Left cardiac atrium (tissue), 4 donors: ENCODE measurements at regions not wholly inside any gene's neighbourhood (a gene's known extent, or its start where the extent isn't known, plus 50 kb on each side); places are given as distances from the start of the nearest gene placed in this dataset.
A peak's percentile ranks its signal among the peaks of the same experiment; 100 is the strongest.

Experiments used
- ATAC-seq, 2 donors: fragments of 200-7000 bp; cut with Tn5 transposase; one replicate each; pipeline ENCODE4 v1.9.1; 2020; ENCODE audit warnings: mild to moderate bottlenecking in 2 of 2, moderate library complexity in 2 of 2
- DNase-seq: peaks from one replicate; pipeline ENCODE4 v3.0.0-alpha.2; 2020
- intact Hi-C, 2 donors: fragments of 100-400 bp; cut with DNase I; formaldehyde crosslinking; loops; one replicate each; pipeline versions ENCODE4 v1.14.1 to v1.15.1; 2022 to 2023
- donor health status: DM: no; HTN: yes; CAD: no.
- donor health status: DM: no; HTN: yes; CAD: no; lungs with severe emphysema.
- donor health status: DM: yes; HTN: yes; CAD: no.
- donor health status: Dilated cardiomyopathy.

- DNase-seq, result no peak
- intact Hi-C loops, result no loop called here
Observed at GRCh38 chr11:128407962-128408361, 179.4 kb downstream of the ETS1 start.

DNA sequence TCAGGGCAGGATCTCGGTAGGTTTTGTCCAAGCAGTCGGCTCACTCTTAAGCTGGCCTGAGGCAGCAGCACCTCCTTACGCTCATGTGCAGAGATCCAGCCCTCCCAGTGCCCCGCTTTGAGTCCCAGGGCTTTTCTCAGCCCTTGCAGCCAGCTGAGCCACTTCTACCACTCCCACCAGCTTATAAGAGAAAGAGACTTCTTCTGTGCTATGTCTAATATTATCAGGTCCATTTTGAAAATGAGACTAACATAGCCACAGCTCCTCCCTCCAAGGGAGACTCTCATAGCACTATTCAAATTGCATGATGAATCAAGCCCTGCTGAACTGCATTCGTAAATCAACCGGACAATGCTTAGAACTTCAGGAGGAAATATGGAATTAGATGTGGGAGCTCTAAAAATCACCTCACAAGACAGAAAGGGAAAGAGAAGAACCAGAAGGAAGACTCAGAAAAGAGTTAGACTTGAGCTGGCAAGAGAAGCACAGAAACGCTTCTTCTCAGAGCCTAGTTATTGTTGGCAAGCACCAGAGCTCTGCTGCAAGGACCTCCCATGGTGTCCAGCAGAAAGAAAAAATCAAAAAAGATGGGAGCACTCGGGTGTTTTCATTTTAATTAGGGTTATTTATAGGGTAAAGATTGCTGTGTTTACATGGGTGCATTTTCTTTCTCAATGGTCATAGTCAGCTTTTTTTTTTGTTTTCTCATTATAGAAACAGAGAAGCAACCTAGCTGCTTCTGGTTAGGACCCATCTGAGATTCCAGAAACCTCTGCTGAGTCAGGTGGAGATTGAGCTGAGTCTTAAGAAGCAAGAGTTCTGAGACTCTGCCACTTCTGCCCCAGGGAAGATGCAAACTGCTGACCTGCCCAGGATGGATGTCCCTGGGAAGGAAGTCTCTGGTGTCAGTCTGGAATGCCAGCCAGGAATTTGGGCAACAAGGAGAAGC is 181.4 kb downstream of the ETS1 start:
- peak in 1 of 2 donors; percentile 42 for ATAC-seq
- intact Hi-C loops, result no loop called here

More at GRCh38 chr11:128407962-128408361, 179.4 kb downstream of the ETS1 start:
- ATAC-seq, result no peak

GRCh38 chr11:128405112-128405511 is 182.2 kb downstream of the ETS1 start:
- DNase-seq (no peak), ATAC-seq (no peak)
- intact Hi-C loops, result no loop called here

More for the DNA sequence above, 181.4 kb downstream of the ETS1 start:
- no peak for DNase-seq

- DNase-seq, result no peak
- ATAC-seq, result no peak
- intact Hi-C loops, result no loop called here
Observed at GRCh38 chr11:128404437-128404836, 182.9 kb downstream of the ETS1 start.

- intact Hi-C loops, result no loop called here
- ATAC-seq, result no peak
- DNase-seq, result no peak
Observed at GRCh38 chr11:128400382-128401203, 186.8 kb downstream of the ETS1 start.

GRCh38 chr11:128399251-128400121 is 187.9 kb downstream of the ETS1 start:
- no peak for ATAC-seq
- intact Hi-C loops, result no loop called here
- DNase-seq, result no peak

GRCh38 chr11:128398517-128399250 is 188.7 kb downstream of the ETS1 start:
- ATAC-seq (no peak), DNase-seq (no peak)
- intact Hi-C loops, result no loop called here

DNA sequence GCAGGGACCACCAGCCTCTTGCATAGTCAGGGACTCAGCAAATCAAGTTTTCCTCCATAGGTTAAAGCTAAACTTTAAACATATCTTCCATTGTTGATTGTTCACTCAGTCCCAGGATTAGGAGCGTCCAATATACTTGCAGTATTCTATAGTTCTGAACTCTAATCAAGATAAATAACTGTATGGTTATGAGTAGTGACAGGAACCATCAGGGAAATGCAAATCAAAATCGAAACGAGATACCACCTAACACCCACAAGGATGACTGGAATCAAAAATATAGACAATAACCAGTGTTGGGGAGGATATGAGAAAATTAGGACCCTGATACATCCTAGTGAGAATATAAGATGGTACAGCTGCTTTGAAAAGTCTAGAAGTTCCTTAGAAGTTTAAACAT is 190.0 kb downstream of the ETS1 start:
- intact Hi-C loops, result no loop called here
- no peak for DNase-seq
- ATAC-seq, result no peak

GRCh38 chr11:128394431-128395089 is 192.8 kb downstream of the ETS1 start:
- ATAC-seq (peak in 1 of 2 donors; percentile 68), DNase-seq (peak; percentile 62)
- intact Hi-C loops, result no loop called here

GRCh38 chr11:128392259-128392658 is 195.1 kb downstream of the ETS1 start:
- no peak for DNase-seq
- intact Hi-C loops, result no loop called here
- ATAC-seq, result no peak

DNA sequence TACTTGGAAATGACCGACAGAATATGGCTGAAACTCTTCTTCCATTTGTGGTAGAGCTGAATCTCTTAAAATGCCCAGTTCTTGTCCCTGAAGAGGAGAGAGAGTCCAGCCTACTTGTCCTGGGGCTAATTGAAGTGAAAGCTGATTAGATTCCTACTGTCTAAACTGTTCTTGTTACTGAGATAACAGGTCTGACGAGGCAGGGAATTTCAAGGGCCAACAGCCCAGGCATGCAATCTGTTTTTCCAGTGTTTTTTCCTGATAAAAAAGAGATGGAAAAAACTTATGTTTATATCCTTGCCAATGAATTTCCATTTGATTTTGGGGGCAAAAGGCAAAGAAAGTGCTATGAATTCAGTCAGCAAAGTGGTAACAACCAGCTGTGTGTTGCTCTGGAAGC is 195.5 kb downstream of the ETS1 start:
- peak; percentile 42 to 69 for ATAC-seq
- DNase-seq, result no peak
- intact Hi-C loops, result no loop called here

DNA sequence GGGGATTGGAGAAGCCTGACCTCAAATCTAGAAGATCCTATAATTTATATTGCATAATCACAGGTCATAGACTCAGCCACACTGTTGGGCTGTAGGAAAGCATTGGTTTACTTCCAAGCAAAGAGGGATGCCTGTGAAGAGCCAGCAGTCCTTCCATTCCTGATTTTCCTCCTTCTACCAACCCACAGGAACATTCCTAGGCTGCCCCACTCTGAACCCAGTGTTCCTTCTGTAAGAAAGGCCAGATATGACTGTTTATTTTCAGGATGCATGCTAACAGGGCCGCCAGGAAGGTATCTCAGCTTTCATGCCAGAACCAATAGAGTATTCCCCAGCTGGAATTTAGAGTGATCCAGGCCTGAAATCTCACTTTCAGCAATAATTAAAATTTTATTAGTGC is 197.1 kb downstream of the ETS1 start:
- DNase-seq (no peak), ATAC-seq (no peak)
- intact Hi-C loops, result no loop called here

DNA sequence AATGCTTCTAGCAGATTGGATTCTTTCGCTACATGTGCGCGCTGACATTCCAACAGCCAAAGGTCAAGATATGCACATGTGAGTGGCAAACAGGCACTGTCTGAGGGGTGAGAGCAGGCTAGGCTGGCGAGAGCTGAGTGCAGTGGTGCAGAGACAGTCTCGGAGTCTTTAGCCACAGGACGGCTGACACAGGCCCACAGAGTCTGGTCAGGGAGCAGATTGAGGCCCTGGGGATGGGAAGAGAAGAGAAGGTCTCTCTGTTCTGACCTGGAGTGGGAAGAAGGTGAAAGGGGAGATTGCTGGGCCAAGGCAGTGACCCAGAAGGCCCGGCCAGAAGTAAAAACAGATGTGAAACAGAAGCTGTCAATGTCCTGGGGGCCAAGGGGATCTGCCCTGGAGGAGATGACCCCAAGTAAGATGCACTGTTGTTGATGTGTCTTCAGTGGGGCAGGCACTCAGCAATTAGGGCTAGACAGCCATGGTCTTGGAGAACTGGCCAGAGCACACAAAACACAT is 197.8 kb downstream of the ETS1 start:
- intact Hi-C loops, result no loop called here
- no peak for DNase-seq
- peak; percentile 58 to 72 for ATAC-seq

DNA sequence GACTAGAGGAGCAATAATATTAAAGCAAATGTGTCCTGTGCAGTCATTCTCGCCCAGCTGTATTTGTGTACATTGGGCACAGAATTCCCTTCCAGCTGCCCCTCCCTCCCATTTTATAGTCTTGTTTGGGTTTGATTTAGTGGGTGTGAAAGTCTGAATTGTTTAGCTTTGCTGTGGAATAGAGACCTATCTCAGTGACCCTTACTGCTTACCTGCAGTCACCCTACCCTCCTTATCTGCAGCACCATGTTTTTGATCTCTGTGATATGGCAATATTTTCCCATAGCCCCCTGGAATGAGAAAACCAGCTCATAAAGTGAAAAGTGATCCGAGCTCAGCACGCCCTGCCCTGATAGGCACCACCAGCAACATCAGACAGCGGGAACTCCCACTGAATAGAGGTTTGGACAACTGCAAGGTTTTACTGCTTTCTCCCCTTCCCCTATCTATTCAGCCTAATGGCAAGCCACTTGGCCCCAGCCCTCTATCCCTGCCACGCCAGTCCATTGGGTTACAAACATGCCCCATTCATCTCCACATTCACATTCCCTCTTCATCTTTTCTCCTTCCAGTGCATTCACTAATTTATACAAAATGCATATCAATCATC is 199.0 kb downstream of the ETS1 start:
- intact Hi-C loops, result no loop called here
- ATAC-seq, result no peak
- no peak for DNase-seq

GRCh38 chr11:128379587-128380580 is 207.5 kb downstream of the ETS1 start:
- ATAC-seq (no peak), DNase-seq (no peak)
- intact Hi-C loops, result no loop called here

DNA sequence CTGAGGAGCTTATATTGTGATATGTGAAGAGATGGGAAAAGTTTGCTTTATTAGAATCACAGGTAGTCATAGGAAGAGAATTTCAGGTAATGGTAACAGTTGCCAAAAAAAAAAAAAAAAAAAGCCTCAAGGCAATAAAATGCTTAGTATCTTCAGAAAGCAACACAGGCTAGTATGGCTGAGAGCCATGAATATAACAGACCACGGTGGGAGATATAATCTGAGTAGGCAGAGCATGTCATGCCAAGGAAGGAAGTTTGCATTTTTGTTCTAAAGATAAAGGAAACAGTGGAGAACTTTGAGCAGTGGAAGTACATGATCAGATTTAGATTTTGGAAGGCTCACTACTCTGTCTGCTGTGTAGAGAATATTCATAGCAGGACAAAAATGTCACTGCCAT is 211.4 kb downstream of the ETS1 start:
- no peak for DNase-seq
- no peak for ATAC-seq
- intact Hi-C loops, result no loop called here
